22Rv1 (cell line): ENCODE measurements at regions not wholly inside any gene's neighbourhood (a gene's known extent, or its start where the extent isn't known, plus 50 kb on each side); places are given as distances from the start of the nearest gene placed in this dataset.
"Not testable (repeated sequence)": the region's sequence is repeated elsewhere in the genome, so short reads cannot be mapped to it uniquely, and the experiment has no call there.

Experiments
- ZFX ChIP-seq: fragments of 450-650 bp; IDR thresholded peaks from 2 replicates; pipeline ENCODE4 v1.6.1; 2017; ENCODE audit warnings: antibody characterized with exemption, borderline replicate concordance
- TF ChIP-seq, protein P1 (sequence below): fragments of 450-650 bp; IDR thresholded peaks from 2 replicates; pipeline ENCODE4 v1.5.1; 2017; ENCODE audit warnings: mild to moderate bottlenecking

DNA sequence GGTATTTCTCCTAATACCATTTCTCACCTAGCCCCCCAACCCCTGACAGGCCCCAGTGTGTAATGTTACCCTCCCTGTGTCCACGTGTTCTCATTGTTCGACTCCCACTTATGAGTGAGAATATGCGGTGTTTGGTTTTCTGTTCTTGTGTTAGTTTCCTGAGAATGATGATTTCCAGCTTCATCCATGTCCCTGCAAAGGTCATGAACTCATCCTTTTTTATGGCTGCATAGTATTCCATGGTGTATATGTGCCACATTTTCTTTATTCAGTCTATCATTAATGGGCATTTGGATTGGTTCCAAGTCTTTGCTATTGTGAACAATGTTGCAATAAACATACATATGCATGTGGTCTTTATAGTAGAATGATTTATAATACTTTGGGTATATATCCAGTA is 148.4 kb downstream of the SLC25A46 start:
- TF ChIP-seq, protein P1, sequence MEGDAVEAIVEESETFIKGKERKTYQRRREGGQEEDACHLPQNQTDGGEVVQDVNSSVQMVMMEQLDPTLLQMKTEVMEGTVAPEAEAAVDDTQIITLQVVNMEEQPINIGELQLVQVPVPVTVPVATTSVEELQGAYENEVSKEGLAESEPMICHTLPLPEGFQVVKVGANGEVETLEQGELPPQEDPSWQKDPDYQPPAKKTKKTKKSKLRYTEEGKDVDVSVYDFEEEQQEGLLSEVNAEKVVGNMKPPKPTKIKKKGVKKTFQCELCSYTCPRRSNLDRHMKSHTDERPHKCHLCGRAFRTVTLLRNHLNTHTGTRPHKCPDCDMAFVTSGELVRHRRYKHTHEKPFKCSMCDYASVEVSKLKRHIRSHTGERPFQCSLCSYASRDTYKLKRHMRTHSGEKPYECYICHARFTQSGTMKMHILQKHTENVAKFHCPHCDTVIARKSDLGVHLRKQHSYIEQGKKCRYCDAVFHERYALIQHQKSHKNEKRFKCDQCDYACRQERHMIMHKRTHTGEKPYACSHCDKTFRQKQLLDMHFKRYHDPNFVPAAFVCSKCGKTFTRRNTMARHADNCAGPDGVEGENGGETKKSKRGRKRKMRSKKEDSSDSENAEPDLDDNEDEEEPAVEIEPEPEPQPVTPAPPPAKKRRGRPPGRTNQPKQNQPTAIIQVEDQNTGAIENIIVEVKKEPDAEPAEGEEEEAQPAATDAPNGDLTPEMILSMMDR = not testable (repeated sequence)
- not testable (repeated sequence) for TF ChIP-seq ZFX
